KBM-7 (cell line): ENCODE measurements at regions not wholly inside any gene's neighbourhood (a gene's known extent, or its start where the extent isn't known, plus 50 kb on each side); places are given as distances from the start of the nearest gene placed in this dataset.
"Not testable (repeated sequence)": the region's sequence is repeated elsewhere in the genome, so short reads cannot be mapped to it uniquely, and the experiment has no call there.

Experiments used
- DNase-seq: peaks from one replicate; pipeline ENCODE4 v3.0.0-alpha.2; 2015
- in situ Hi-C: fragments of 300-500 bp; cut with MboI; formaldehyde crosslinking; loops from 2 replicates; pipeline ENCODE4 v1.14.3; 2020; ENCODE audit warnings: low sequenced_read_pairs, low pct_unique_long_range_greater_than_20kb, mixed read lengths

- DNase-seq: no peak
- in situ Hi-C loops: no loop called here
Measured at GRCh38 chr10:9450801-9451200, 1396.3 kb downstream of the GATA3 start.

- in situ Hi-C loops: no loop called here
- no peak for DNase-seq
Measured at GRCh38 chr10:9451211-9451773, 1396.8 kb downstream of the GATA3 start.

- in situ Hi-C loops: no loop called here
- DNase-seq: no peak
Measured at GRCh38 chr10:9452056-9452455, 1397.6 kb downstream of the GATA3 start.

GRCh38 chr10:9453871-9454270, 1399.4 kb downstream of the GATA3 start:
- DNase-seq, in situ Hi-C loops: not testable (repeated sequence)

- DNase-seq: no peak
- in situ Hi-C loops: no loop called here
Measured at GRCh38 chr10:9469663-9470205, 1415.2 kb downstream of the GATA3 start.

GRCh38 chr10:9470581-9470980, 1416.1 kb downstream of the GATA3 start:
- in situ Hi-C loops: no loop called here
- no peak for DNase-seq

- in situ Hi-C loops: no loop called here
- DNase-seq: no peak
Measured at GRCh38 chr10:9501944-9502343, 1447.5 kb downstream of the GATA3 start.

- in situ Hi-C loops: no loop called here
- DNase-seq: no peak
Measured at GRCh38 chr10:9504227-9504626, 1449.7 kb downstream of the GATA3 start.

- no peak for DNase-seq
- in situ Hi-C loops: no loop called here
Measured at GRCh38 chr10:9505546-9505945, 1451.1 kb downstream of the GATA3 start.

- DNase-seq: no peak
Measured at GRCh38 chr10:9508606-9509005, 1454.1 kb downstream of the GATA3 start.

GRCh38 chr10:9510626-9511025, 1456.1 kb downstream of the GATA3 start:
- no peak for DNase-seq
- in situ Hi-C loops: no loop called here

More at GRCh38 chr10:9508606-9509005, 1454.1 kb downstream of the GATA3 start:
- in situ Hi-C loops: no loop called here

GRCh38 chr10:9515922-9516321, 1461.4 kb downstream of the GATA3 start:
- no peak for DNase-seq

GRCh38 chr10:9535744-9536143, 1481.3 kb downstream of the GATA3 start:
- in situ Hi-C loops: no loop called here

More at GRCh38 chr10:9515922-9516321, 1461.4 kb downstream of the GATA3 start:
- in situ Hi-C loops: no loop called here

GRCh38 chr10:9545073-9545472, 1472.6 kb upstream of the CELF2 start:
- no peak for DNase-seq
- in situ Hi-C loops: no loop called here

More at GRCh38 chr10:9535744-9536143, 1481.3 kb downstream of the GATA3 start:
- DNase-seq: no peak

- in situ Hi-C loops: no loop called here
- DNase-seq: no peak
Measured at GRCh38 chr10:9547936-9548904, 1469.5 kb upstream of the CELF2 start.

GRCh38 chr10:9550810-9551209, 1466.9 kb upstream of the CELF2 start:
- in situ Hi-C loops: no loop called here
- DNase-seq: no peak

GRCh38 chr10:9554321-9554720, 1463.4 kb upstream of the CELF2 start:
- DNase-seq: no peak
- in situ Hi-C loops: no loop called here

- in situ Hi-C loops: no loop called here
- DNase-seq: no peak
Measured at GRCh38 chr10:9560976-9561375, 1456.7 kb upstream of the CELF2 start.

GRCh38 chr10:9561821-9562505, 1455.7 kb upstream of the CELF2 start:
- DNase-seq: no peak
- in situ Hi-C loops: no loop called here

- DNase-seq: no peak
- in situ Hi-C loops: no loop called here
Measured at GRCh38 chr10:9577746-9578145, 1439.9 kb upstream of the CELF2 start.
